ENCODE measurements at regions not wholly inside any gene's neighbourhood (a gene's known extent, or its start where the extent isn't known, plus 50 kb on each side); places are given as distances from the start of the nearest gene placed in this dataset.

DNA sequence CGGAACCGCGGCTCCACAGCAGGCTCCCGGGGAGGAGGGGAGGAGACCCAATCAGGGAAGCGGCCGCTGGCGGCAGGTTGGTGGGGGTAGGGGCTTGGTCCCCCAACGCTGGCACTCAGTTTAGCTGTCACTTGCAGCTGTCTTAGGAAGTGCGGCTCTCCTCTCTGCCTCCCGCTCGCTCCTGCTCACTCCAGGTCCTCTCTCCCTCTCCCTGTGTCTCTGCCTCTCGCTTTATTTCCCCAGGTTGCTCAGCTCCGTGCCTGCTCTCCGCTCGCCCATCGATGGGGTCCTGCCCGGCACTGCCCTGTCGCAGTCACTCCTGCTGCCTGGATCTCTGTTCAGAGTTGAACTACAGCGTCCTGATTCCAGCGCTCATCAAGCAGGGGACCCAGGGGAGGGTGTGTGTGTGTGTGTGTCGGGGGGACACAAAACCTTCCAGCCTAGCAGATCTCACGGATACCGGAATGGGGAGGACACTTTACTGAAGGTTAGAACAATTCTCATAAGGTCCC is 145.6 kb downstream of the ENGASE start:
- H3K4me3 ChIP-seq (ENCODE audit: control insufficient read depth, low read depth, low read length) = no peak overlapping the region
- TF ChIP-seq, protein P1, sequence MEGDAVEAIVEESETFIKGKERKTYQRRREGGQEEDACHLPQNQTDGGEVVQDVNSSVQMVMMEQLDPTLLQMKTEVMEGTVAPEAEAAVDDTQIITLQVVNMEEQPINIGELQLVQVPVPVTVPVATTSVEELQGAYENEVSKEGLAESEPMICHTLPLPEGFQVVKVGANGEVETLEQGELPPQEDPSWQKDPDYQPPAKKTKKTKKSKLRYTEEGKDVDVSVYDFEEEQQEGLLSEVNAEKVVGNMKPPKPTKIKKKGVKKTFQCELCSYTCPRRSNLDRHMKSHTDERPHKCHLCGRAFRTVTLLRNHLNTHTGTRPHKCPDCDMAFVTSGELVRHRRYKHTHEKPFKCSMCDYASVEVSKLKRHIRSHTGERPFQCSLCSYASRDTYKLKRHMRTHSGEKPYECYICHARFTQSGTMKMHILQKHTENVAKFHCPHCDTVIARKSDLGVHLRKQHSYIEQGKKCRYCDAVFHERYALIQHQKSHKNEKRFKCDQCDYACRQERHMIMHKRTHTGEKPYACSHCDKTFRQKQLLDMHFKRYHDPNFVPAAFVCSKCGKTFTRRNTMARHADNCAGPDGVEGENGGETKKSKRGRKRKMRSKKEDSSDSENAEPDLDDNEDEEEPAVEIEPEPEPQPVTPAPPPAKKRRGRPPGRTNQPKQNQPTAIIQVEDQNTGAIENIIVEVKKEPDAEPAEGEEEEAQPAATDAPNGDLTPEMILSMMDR (IDR thresholded peaks at IDR 0.05; ENCODE audit: control insufficient read depth, insufficient read depth, low read depth, low read length, missing control alignments) = no peak
- no peak for DNase-seq (ENCODE audit: low read depth)

DNA sequence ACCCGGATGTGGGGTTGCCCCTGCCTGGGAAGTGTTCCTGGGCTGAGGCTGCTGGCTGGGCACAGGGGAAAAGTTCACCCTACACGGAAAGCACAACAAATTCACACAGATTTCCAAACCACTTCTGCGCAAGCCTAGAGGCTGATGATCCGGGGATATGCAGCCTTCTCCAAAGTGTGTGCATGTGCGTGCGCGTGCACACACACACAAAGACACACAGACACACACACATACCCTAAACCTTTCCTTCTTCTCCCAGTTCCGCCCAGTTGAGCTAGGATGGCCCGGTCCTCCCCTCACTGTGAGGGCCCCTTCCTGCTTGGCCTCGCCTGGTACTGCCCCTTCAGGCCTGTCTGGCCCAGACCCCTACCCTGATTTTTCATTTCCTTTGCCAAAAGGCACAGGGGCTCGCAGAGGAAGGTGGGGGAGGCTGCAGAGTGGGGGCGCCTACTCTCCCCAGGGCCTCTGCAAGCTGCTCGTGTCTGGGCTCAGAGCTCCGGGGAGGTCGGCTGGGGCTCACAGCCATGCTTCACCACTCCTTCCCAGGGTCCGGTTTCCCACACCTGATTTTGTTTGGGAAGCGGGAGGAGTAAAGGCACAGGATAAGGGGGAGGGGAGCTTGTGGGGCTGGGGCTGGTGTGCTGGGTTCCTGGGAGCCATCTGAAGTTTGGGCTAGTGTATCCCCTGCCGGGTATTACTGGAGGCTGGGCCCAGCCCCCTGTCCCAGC is 144.7 kb downstream of the ENGASE start:
- TF ChIP-seq, protein P1 (IDR thresholded peaks at IDR 0.05; ENCODE audit: control insufficient read depth, insufficient read depth, low read depth, low read length, missing control alignments) = no peak

DNA sequence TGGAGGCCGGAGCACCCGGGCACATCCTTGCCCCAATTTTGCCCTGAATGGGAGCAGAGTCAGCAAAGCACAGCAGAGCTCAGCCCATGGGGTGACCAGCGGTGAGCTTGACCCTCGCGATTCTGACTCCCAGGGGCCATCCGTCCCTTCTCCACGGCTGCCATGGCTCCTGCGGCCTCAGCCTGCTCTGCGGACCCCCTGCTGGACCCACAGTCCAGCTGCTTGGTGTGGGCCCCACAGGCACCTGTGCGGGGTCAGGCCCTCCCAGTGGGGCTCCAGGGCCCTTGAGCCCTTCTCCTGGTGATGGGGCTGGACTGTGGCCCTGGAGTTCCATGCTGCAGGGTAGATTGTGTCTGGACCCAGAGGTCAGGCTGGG is 144.2 kb downstream of the ENGASE start:
- no peak overlapping the region for H3K4me3 ChIP-seq (ENCODE audit: control insufficient read depth, low read depth, low read length)
- no peak for DNase-seq (ENCODE audit: low read depth)
- TF ChIP-seq, protein P1 (IDR thresholded peaks at IDR 0.05; ENCODE audit: control insufficient read depth, insufficient read depth, low read depth, low read length, missing control alignments) = no peak

More for the DNA sequence above, 144.7 kb downstream of the ENGASE start:
- no peak overlapping the region for H3K4me3 ChIP-seq (ENCODE audit: control insufficient read depth, low read depth, low read length)
- no peak for DNase-seq (ENCODE audit: low read depth)

DNA sequence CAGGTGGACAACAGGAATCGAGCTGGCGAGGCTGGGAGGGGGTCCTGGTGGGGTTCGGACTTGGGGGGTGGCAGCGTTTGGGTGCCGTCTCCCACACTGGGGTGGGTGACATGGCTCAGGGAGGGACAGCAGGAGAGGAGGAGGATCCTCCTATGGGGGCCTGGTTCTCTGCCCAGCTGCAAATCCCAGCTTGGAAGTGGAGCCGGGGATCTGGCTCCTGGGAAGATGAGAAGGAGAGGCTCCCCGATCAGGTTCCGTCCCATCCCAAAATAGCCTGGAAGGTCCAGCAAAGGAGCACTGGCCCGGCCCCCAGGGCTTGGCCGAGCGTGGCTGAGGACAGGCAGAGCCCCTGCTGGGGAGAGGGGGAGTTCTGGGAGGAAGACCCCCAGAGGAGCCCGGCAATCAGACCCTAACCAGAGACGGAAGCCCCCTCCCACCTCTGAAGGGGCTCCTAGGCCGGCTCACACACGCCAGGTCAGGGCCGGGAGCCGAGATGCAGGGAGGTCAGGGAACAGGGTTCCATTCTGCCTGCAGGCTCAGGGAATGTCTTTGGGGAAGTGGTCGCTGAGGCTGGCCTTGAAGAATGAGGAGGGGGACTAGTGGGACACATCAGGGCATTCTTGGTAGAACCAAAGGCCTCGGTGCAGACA is 143.7 kb downstream of the ENGASE start:
- TF ChIP-seq, protein P1 (IDR thresholded peaks at IDR 0.05; ENCODE audit: control insufficient read depth, insufficient read depth, low read depth, low read length, missing control alignments) = no peak
- no peak for DNase-seq (ENCODE audit: low read depth)
- no peak overlapping the region for H3K4me3 ChIP-seq (ENCODE audit: control insufficient read depth, low read depth, low read length)

DNA sequence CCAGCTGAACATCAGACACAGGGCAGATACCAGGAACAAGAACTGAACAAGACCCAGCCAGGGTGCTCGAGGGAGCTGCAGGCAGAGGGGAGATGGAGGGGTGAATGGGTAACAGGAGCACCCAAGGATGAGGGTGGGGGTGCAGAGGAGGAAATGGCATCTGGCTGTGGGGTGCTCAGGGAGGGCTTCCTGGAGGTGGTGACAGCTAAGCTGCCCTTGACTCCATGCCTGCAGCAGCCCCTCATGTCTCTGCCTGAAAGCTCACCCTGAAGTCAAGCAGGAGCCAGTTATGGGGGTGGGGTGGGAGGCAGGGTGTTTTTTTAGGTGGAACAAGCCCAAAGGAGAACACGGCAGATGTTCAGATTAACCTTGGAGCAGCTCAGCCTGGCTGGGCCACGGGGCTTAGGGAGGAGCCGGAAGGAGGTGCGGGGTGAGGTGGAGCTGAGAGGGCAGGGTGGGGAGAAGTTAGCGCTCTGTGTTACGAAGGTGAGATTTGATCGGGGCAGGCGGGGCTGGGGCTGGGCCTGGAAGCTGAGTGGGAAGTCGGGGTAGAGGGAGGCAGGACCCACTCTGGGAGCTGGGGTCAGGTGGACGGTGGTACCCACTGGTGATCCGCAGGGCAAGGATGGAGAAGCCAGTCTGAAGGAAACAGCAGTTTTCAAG is 143.0 kb downstream of the ENGASE start:
- DNase-seq (ENCODE audit: low read depth) = no peak
- TF ChIP-seq, protein P1 (IDR thresholded peaks at IDR 0.05; ENCODE audit: control insufficient read depth, insufficient read depth, low read depth, low read length, missing control alignments) = no peak
- no peak overlapping the region for H3K4me3 ChIP-seq (ENCODE audit: control insufficient read depth, low read depth, low read length)

DNA sequence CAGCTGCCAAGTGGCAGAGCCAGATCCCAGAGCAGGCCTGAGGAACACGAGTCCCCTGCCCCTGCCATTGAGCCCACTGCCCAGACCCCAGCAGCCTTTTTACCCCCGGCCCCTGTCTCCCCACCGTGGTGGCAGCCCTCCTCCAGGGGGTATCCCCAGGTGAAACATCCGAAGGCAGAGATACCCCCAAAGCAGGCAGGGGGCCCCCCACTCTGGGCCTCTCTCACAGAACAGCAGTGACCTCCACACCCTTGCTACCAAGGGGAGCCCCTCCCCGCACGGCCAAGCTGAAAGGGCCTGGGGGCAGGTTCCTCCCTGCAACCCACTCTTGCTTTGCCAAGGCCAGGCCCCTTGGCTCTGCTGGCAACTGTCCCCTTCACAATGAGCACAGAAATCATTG is 142.2 kb downstream of the ENGASE start:
- no peak for DNase-seq (ENCODE audit: low read depth)
- H3K4me3 ChIP-seq (ENCODE audit: control insufficient read depth, low read depth, low read length) = no peak overlapping the region
- TF ChIP-seq, protein P1 (IDR thresholded peaks at IDR 0.05; ENCODE audit: control insufficient read depth, insufficient read depth, low read depth, low read length, missing control alignments) = no peak

Data from AG09309 (cell line).